HCT116 (cell line): ENCODE measurements at regions not wholly inside any gene's neighbourhood (a gene's known extent, or its start where the extent isn't known, plus 50 kb on each side); places are given as distances from the start of the nearest gene placed in this dataset.
"Not testable (repeated sequence)": the region's sequence is repeated elsewhere in the genome, so short reads cannot be mapped to it uniquely, and the experiment has no call there.

Experiments used
- ATAC-seq: fragments of 200-7000 bp; cut with Tn5 transposase; 2 replicates; pipeline ENCODE4 v1.9.1; 2020; ENCODE audit warnings: mild to moderate bottlenecking, moderate library complexity
- BruUV-seq: library from RNA; stranded (reverse); fragments of 400-500 nt; replicated peaks from 2 replicates; lab custom pipeline; 2021; lab: Mats Ljungman, UMichigan
- CTCF ChIA-PET: fragments of 300-600 bp; sonication (Branson Sonifier 250); formaldehyde crosslinking; loops from one replicate; lab custom pipeline; 2021; ENCODE audit warnings: antibody characterized with exemption; lab: Charles Lee
- POLR2A ChIA-PET: fragments of 300-600, 350-600 bp; sonication (Branson Sonifier 250); formaldehyde crosslinking; loops from one replicate; lab custom pipeline; 2021; ENCODE audit warnings: antibody characterized with exemption; lab: Charles Lee
- RAD21 ChIA-PET, 2 experiments: fragments of 300-600 bp; sonication (Branson Sonifier 250); formaldehyde crosslinking; loops; one replicate each; lab custom pipeline; 2023; ENCODE audit warnings: low total read pairs in 2 of 2; ENCODE audit not compliant: uncharacterized antibody in 2 of 2, unreplicated experiment in 2 of 2, low non-redundant PET in 1 of 2; lab: Charles Lee
- DNase-seq: peaks from one replicate; pipeline ENCODE4 v3.0.0-alpha.2; 2010; ENCODE audit warnings: low read depth, low spot score
- H2AFZ ChIP-seq: fragments of 200-600 bp; shearing (Covaris generic), sonication (generic); 2 replicates; pipeline ENCODE4 v1.6.1; 2017; ENCODE audit warnings: low read depth, mixed run types, mixed read lengths, antibody characterized with exemption, low read length; ENCODE audit not compliant: poor library complexity, severe bottlenecking
- H3K27ac ChIP-seq: 2 replicates; pipeline ENCODE4 v1.5.1; 2012; ENCODE audit warnings: low read depth, low read length
- H3K27me3 ChIP-seq: fragments of 200-600 bp; sonication (generic); 2 replicates; pipeline ENCODE4 v1.6.1; 2016; ENCODE audit warnings: mixed run types, low read length, mixed read lengths; ENCODE audit not compliant: insufficient read depth
- H3K36me3 ChIP-seq, 2 experiments: fragments of 200-500 bp in 1 of 2; fragments of 200-600 bp in 1 of 2; sonication (Bioruptor generic) in 1 of 2; sonication (generic) in 1 of 2; 2 replicates each; pipeline versions ENCODE4 v1.5.1 to v1.6.1; 2014 to 2016; ENCODE audit warnings: low read length in 2 of 2, inconsistent platforms in 1 of 2, mixed read lengths in 1 of 2, mixed run types in 1 of 2; ENCODE audit not compliant: insufficient read depth in 2 of 2, control insufficient read depth in 1 of 2
- H3K4me1 ChIP-seq, 2 experiments: fragments of 200-600 bp in 1 of 2; sonication (generic) in 1 of 2; 2 replicates each; pipeline versions ENCODE4 v1.5.1 to v1.6.1; 2012 to 2017; ENCODE audit warnings: low read length in 2 of 2, inconsistent platforms in 1 of 2, mild to moderate bottlenecking in 1 of 2, mixed read lengths in 1 of 2, mixed run types in 1 of 2, moderate library complexity in 1 of 2; ENCODE audit not compliant: insufficient read depth in 2 of 2, control insufficient read depth in 1 of 2
- H3K4me2 ChIP-seq: fragments of 200-600 bp; sonication (generic); 2 replicates; pipeline ENCODE4 v1.6.1; 2017; ENCODE audit warnings: mixed run types, low read length, mixed read lengths
- H3K4me3 ChIP-seq, 2 experiments: fragments of 200-600 bp in 1 of 2; sonication (generic) in 1 of 2; replicated peaks in 1 of 2; 2 replicates each; pipeline ENCODE4 v1.5.1; 2011 to 2016; ENCODE audit warnings: low read length in 2 of 2, control low read depth in 1 of 2, low read depth in 1 of 2, mild to moderate bottlenecking in 1 of 2, mixed read lengths in 1 of 2, mixed run types in 1 of 2
- H3K79me2 ChIP-seq: fragments of 200-600 bp; sonication (generic); 2 replicates; pipeline ENCODE4 v1.6.1; 2017; ENCODE audit warnings: mild to moderate bottlenecking, mixed run types, low read length, moderate library complexity, mixed read lengths; ENCODE audit not compliant: insufficient read depth
- H3K9ac ChIP-seq: fragments of 200-600 bp; sonication (generic); 2 replicates; pipeline ENCODE4 v1.6.1; 2016; ENCODE audit warnings: low read length, mixed read lengths
- H3K9me2 ChIP-seq: fragments of 200-600 bp; sonication (generic), shearing (Covaris generic); 2 replicates; pipeline ENCODE4 v1.6.1; 2017; ENCODE audit warnings: mixed run types, mild to moderate bottlenecking, moderate library complexity; ENCODE audit not compliant: insufficient read depth
- H3K9me3 ChIP-seq, 2 experiments: fragments of 200-500 bp in 1 of 2; fragments of 200-600 bp in 1 of 2; sonication (Bioruptor generic) in 1 of 2; sonication (generic) in 1 of 2; 2 replicates each; pipeline ENCODE4 v1.6.1; 2014 to 2017; ENCODE audit warnings: low read length in 2 of 2, mixed read lengths in 2 of 2, inconsistent platforms in 1 of 2, low read depth in 1 of 2, mild to moderate bottlenecking in 1 of 2, mixed run types in 1 of 2, moderate library complexity in 1 of 2; ENCODE audit not compliant: control insufficient read depth in 1 of 2, insufficient read depth in 1 of 2
- H4K20me1 ChIP-seq: fragments of 200-600 bp; sonication (generic), shearing (Covaris generic); 2 replicates; pipeline ENCODE4 v1.6.1; 2017; ENCODE audit warnings: mixed run types, mild to moderate bottlenecking, moderate library complexity; ENCODE audit not compliant: insufficient read depth
- intact Hi-C: fragments of 100-400 bp; cut with micrococcal nuclease; formaldehyde crosslinking; loops from 2 replicates; pipeline ENCODE4 v1.10.0; 2022

DNA sequence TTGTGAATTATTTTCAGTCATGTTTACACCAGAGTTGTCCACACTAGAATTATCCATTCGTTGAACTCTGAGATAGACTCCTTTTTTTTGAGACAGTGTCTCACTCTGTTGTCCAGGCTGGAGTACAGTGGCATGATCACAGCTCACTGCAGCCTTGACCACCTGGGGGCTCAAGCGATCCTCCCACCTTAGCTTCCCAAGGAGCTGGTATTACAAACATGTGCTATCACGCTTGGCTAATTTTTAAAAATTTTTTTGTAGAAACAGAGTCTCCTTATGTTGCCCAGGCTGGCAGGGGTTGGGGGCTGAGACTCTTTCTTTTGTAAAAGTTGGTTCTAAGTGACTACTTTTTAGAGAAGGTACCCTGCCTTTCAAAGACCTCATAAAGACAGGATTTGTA lies 2887.2 kb downstream of the RPIA start:
- H3K9me2 ChIP-seq, POLR2A ChIA-PET, intact Hi-C loops, H2AFZ ChIP-seq, RAD21 ChIA-PET, H3K27me3 ChIP-seq, H4K20me1 ChIP-seq, H3K4me1 ChIP-seq, H3K9me3 ChIP-seq, BruUV-seq, CTCF ChIA-PET, DNase-seq, H3K36me3 ChIP-seq, H3K4me3 ChIP-seq, H3K79me2 ChIP-seq, H3K27ac ChIP-seq, ATAC-seq, H3K4me2 ChIP-seq, H3K9ac ChIP-seq: not testable (repeated sequence)

DNA sequence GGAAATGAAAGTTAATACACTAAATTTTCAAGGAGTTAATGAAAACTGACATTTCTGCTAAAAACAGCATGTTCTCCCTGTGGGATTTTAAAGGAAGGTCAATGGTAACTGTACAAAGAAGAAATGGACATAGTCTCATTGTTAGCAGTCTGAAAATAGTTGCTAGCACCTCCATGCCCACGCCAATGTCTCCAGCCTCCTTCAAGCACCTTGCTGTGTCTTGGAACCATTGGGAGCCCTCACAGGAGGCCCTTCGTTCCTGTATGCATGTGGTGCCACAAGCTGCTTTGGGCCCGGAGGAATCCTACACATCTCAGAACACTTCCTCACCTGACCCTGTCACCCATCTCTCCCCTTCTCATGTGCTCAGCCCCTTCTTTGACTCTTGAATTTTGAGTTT lies 2888.1 kb downstream of the RPIA start:
- RAD21 ChIA-PET, DNase-seq, BruUV-seq: not testable (repeated sequence)

DNA sequence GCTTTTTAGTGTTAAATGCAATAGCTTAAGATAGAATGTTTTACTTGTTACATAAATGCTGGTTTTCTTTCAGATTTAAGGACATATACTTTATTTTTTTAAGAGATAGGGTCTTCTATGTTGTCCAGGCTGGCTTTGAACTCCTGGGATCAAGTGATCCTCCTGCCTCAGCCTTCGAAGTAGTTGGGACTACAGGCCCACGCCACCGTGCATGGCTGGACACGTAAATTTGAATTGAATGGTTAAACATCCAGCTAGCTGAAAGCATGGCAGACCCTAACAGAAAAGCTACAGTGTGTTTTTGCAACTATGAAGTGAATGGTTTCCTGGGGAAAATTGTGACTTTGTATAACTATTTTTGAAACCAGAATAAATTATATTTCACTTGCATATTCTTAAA lies 2888.6 kb downstream of the RPIA start:
- H3K9ac ChIP-seq, H3K9me3 ChIP-seq, H3K27ac ChIP-seq, H3K9me2 ChIP-seq, H3K4me3 ChIP-seq, H4K20me1 ChIP-seq, POLR2A ChIA-PET, RAD21 ChIA-PET, H3K36me3 ChIP-seq, H3K27me3 ChIP-seq, intact Hi-C loops, H3K4me1 ChIP-seq, BruUV-seq, H3K79me2 ChIP-seq, CTCF ChIA-PET, H2AFZ ChIP-seq, DNase-seq, H3K4me2 ChIP-seq, ATAC-seq: not testable (repeated sequence)

More for the DNA sequence above, 2888.1 kb downstream of the RPIA start:
- H2AFZ ChIP-seq, intact Hi-C loops, POLR2A ChIA-PET, H3K27me3 ChIP-seq, H3K79me2 ChIP-seq, H3K27ac ChIP-seq, H3K4me3 ChIP-seq, H3K4me2 ChIP-seq, H4K20me1 ChIP-seq, H3K4me1 ChIP-seq, CTCF ChIA-PET, H3K9me2 ChIP-seq, ATAC-seq, H3K9me3 ChIP-seq, H3K9ac ChIP-seq, H3K36me3 ChIP-seq: not testable (repeated sequence)

DNA sequence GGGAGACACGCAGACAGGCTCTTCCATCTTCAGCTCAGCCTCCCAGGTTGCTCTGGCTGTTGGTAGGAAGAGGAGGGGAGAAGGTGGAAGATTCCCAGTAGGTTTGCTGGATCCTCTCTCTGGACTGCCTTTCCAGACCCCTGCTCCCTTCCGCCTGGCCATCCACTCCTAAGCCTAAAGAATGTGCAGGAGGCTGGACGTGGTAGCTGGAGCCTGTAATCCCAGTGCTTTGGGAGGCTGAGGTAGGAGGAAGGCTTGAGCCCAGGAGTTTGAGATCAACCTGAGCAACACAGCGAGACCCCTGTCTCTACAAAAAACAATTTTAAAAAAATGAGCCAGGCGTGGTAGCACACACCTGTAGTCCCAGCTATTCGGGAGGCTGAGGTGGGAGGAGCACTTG lies 2895.6 kb downstream of the RPIA start:
- H3K9me3 ChIP-seq, H4K20me1 ChIP-seq, CTCF ChIA-PET, BruUV-seq, intact Hi-C loops, H3K27ac ChIP-seq, ATAC-seq, RAD21 ChIA-PET, H3K4me3 ChIP-seq, H3K36me3 ChIP-seq, H3K79me2 ChIP-seq, H3K4me2 ChIP-seq, H3K27me3 ChIP-seq, POLR2A ChIA-PET, H3K4me1 ChIP-seq, DNase-seq, H3K9ac ChIP-seq, H2AFZ ChIP-seq, H3K9me2 ChIP-seq: not testable (repeated sequence)
